Aorta (tissue), 5 donors: ENCODE measurements at regions not wholly inside any gene's neighbourhood (a gene's known extent, or its start where the extent isn't known, plus 50 kb on each side); places are given as distances from the start of the nearest gene placed in this dataset.

Experiments used
- ATAC-seq: fragments of 200-7000 bp; cut with Tn5 transposase; one replicate; pipeline ENCODE4 v1.9.1; 2022; ENCODE audit warnings: moderate library complexity; ENCODE audit not compliant: low FRiP score
- DNase-seq, 2 donors: peaks; one replicate each; pipeline ENCODE4 v3.0.0-alpha.2; 2020
- H3K27ac ChIP-seq, 2 donors: one replicate each; pipeline ENCODE4 v1.5.1; 2013; ENCODE audit warnings: low read length in 2 of 2, mild to moderate bottlenecking in 2 of 2, moderate library complexity in 2 of 2, control low read depth in 1 of 2, inconsistent platforms in 1 of 2, low read depth in 1 of 2
- H3K27me3 ChIP-seq, 2 donors: one replicate each; pipeline ENCODE4 v1.6.1; 2013; ENCODE audit warnings: control low read depth in 1 of 2, low read length in 1 of 2, mild to moderate bottlenecking in 1 of 2, moderate library complexity in 1 of 2; ENCODE audit not compliant: insufficient read depth in 2 of 2, control insufficient read depth in 1 of 2
- H3K36me3 ChIP-seq, 2 donors: one replicate each; pipeline ENCODE4 v1.6.1; 2013; ENCODE audit warnings: control low read depth in 1 of 2, low read length in 1 of 2, mild to moderate bottlenecking in 1 of 2; ENCODE audit not compliant: insufficient read depth in 2 of 2, control insufficient read depth in 1 of 2
- H3K4me1 ChIP-seq, 2 donors: one replicate each; pipeline ENCODE4 v1.6.1; 2013; ENCODE audit warnings: low read length in 2 of 2, control low read depth in 1 of 2, mild to moderate bottlenecking in 1 of 2, moderate library complexity in 1 of 2; ENCODE audit not compliant: insufficient read depth in 2 of 2, control insufficient read depth in 1 of 2
- H3K4me3 ChIP-seq, 2 donors: one replicate each; pipeline ENCODE4 v1.5.1; 2013; ENCODE audit warnings: low read length in 2 of 2, control low read depth in 1 of 2, mild to moderate bottlenecking in 1 of 2
- H3K9me3 ChIP-seq: one replicate; pipeline ENCODE4 v1.6.1; 2013; ENCODE audit warnings: mild to moderate bottlenecking, low read length; ENCODE audit not compliant: control insufficient read depth
- WGBS, 2 donors: extraction: QIAGEN DNeasy Blood & Tissue Kit; methylation state at CpG; one replicate each; pipeline ENCODE4 v1.1.7; 2013; 5-methylcytosine and 5-hydroxymethylcytosine counted together
- intact Hi-C, 2 donors: fragments of 100-400 bp; cut with DNase I; formaldehyde crosslinking; loops; one replicate each; pipeline versions ENCODE4 v1.14.2 to v1.15.0; 2022
- donor health status: healthy with polysubstance abuse.
- donor health status: Bipolar disorder and iron deficiency.
- donor health status: DM: no; HTN: no; CAD: no.
- donor health status: DM: no; HTN: no; CAD: no.
- donor health status: DM: yes; HTN: yes; CAD: no.

- WGBS, 2 donors: 81 to 90% methylated on average over 1 of the region's 1 CpG
- Histone ChIP-seq H3K27ac (no peak overlapping the region), H3K9me3 (peaks cover 1% of the 10 kb centered on the region), H3K4me1 (no peaks in the 10 kb centered on the region), H3K27me3 (no peaks in the 10 kb centered on the region), H3K36me3 (no peaks in the 10 kb centered on the region), H3K4me3 (no peak overlapping the region)
- intact Hi-C loops: no loop called here
- no peak for DNase-seq
- ATAC-seq: no peak
Observed at GRCh38 chr9:105841562-105841961, 147.2 kb downstream of the TMEM38B start.

GRCh38 chr9:105842023-105842644, 147.8 kb downstream of the TMEM38B start:
- WGBS, 2 donors: 32 to 35% methylated on average over 4 of the region's 4 CpGs

GRCh38 chr9:105846825-105847224, 152.5 kb downstream of the TMEM38B start:
- 90 to 93% methylated on average over 1 of the region's 1 CpG for WGBS, 2 donors
- H3K9me3 ChIP-seq: no peaks in the 10 kb centered on the region
- no peak for ATAC-seq
- DNase-seq: no peak
- no peaks in the 10 kb centered on the region for H3K27me3 ChIP-seq
- intact Hi-C loops: no loop called here
- H3K4me1 ChIP-seq: no peaks in the 10 kb centered on the region
- H3K4me3 ChIP-seq: no peak overlapping the region
- H3K27ac ChIP-seq: no peak overlapping the region
- H3K36me3 ChIP-seq: no peaks in the 10 kb centered on the region

More at GRCh38 chr9:105842023-105842644, 147.8 kb downstream of the TMEM38B start:
- intact Hi-C loops: no loop called here
- DNase-seq (no peak), ATAC-seq (no peak)
- H3K36me3 ChIP-seq: no peaks in the 10 kb centered on the region
- peaks cover 1% of the 10 kb centered on the region for H3K9me3 ChIP-seq
- no peak overlapping the region for H3K27ac ChIP-seq
- H3K27me3 ChIP-seq: no peaks in the 10 kb centered on the region
- H3K4me1 ChIP-seq: no peaks in the 10 kb centered on the region
- no peak overlapping the region for H3K4me3 ChIP-seq

- 86 to 91% methylated on average over 4 of the region's 4 CpGs for WGBS, 2 donors
- intact Hi-C loops: no loop called here
- ATAC-seq: no peak
- H3K4me3 ChIP-seq: no peak overlapping the region
- no peaks in the 10 kb centered on the region for H3K36me3 ChIP-seq
- no peak for DNase-seq
- no peaks in the 10 kb centered on the region for H3K9me3 ChIP-seq
- H3K4me1 ChIP-seq: no peaks in the 10 kb centered on the region
- no peaks in the 10 kb centered on the region for H3K27me3 ChIP-seq
- no peak overlapping the region for H3K27ac ChIP-seq
Observed at GRCh38 chr9:105850852-105851500, 156.6 kb downstream of the TMEM38B start.

- WGBS, 2 donors: 21 to 34% methylated on average over 1 of the region's 1 CpG
- no peak overlapping the region for H3K27ac ChIP-seq
- no peaks in the 10 kb centered on the region for H3K27me3 ChIP-seq
- H3K4me3 ChIP-seq: no peak overlapping the region
- no peaks in the 10 kb centered on the region for H3K4me1 ChIP-seq
- no peak for DNase-seq
- intact Hi-C loops: no loop called here
- H3K36me3 ChIP-seq: no peaks in the 10 kb centered on the region
- no peaks in the 10 kb centered on the region for H3K9me3 ChIP-seq
- no peak for ATAC-seq
Observed at GRCh38 chr9:105854026-105854782, 159.9 kb downstream of the TMEM38B start.

GRCh38 chr9:105854783-105855724, 160.7 kb downstream of the TMEM38B start:
- ATAC-seq (no peak), DNase-seq (no peak)
- Histone ChIP-seq H3K4me3 (no peak overlapping the region), H3K27ac (no peak overlapping the region), H3K9me3 (no peaks in the 10 kb centered on the region), H3K27me3 (no peaks in the 10 kb centered on the region), H3K36me3 (no peaks in the 10 kb centered on the region), H3K4me1 (no peaks in the 10 kb centered on the region)
- intact Hi-C loops: no loop called here
- WGBS, 2 donors: 64 to 68% methylated on average over 3 of the region's 3 CpGs

GRCh38 chr9:105855987-105856386, 161.6 kb downstream of the TMEM38B start:
- Histone ChIP-seq H3K36me3 (no peaks in the 10 kb centered on the region), H3K27me3 (no peaks in the 10 kb centered on the region), H3K4me1 (no peaks in the 10 kb centered on the region), H3K27ac (no peak overlapping the region), H3K9me3 (no peaks in the 10 kb centered on the region), H3K4me3 (no peak overlapping the region)
- no peak for DNase-seq
- intact Hi-C loops: no loop called here
- WGBS, 2 donors: 75 to 84% methylated on average over 3 of the region's 3 CpGs
- no peak for ATAC-seq

GRCh38 chr9:105858006-105858690, 163.8 kb downstream of the TMEM38B start:
- no peak overlapping the region for H3K27ac ChIP-seq
- H3K27me3 ChIP-seq: no peaks in the 10 kb centered on the region
- ATAC-seq: no peak
- H3K4me1 ChIP-seq: no peaks in the 10 kb centered on the region
- H3K9me3 ChIP-seq: no peaks in the 10 kb centered on the region
- no peaks in the 10 kb centered on the region for H3K36me3 ChIP-seq
- no peak for DNase-seq
- H3K4me3 ChIP-seq: no peak overlapping the region
- intact Hi-C loops: no loop called here
- 75 to 86% methylated on average over 1 of the region's 1 CpG for WGBS, 2 donors
